Spleen (tissue), 11 donors: ENCODE measurements at regions not wholly inside any gene's neighbourhood (a gene's known extent, or its start where the extent isn't known, plus 50 kb on each side); places are given as distances from the start of the nearest gene placed in this dataset.

Source experiments
- DNase-seq: peaks from one replicate; pipeline ENCODE4 v3.0.0-alpha.2; 2020
- H3K27ac ChIP-seq, 8 donors: fragments of 200-600 bp; sonication (generic) in 7 of 8; 1 replicate in 4 of 8; 2 replicates in 4 of 8; pipeline versions ENCODE4 v1.5.0 to v1.8.0; 2016 to 2021; ENCODE audit warnings: inconsistent platforms in 4 of 8, mild to moderate bottlenecking in 4 of 8, moderate library complexity in 1 of 8
- H3K27me3 ChIP-seq, 7 donors: fragments of 200-600 bp; sonication (generic) in 6 of 7; replicated peaks in 1 of 7; 1 replicate in 4 of 7; 2 replicates in 3 of 7; pipeline versions ENCODE4 v1.5.0 to v1.8.0; 2016 to 2021; ENCODE audit warnings: inconsistent platforms in 3 of 7, mild to moderate bottlenecking in 1 of 7
- H3K36me3 ChIP-seq, 6 donors: fragments of 200-600 bp; sonication (generic) in 5 of 6; 1 replicate in 4 of 6; 2 replicates in 2 of 6; pipeline versions ENCODE4 v1.5.0 to v1.8.0; 2016 to 2021; ENCODE audit warnings: inconsistent platforms in 2 of 6
- H3K4me1 ChIP-seq, 6 donors: fragments of 200-600 bp; sonication (generic) in 5 of 6; 1 replicate in 3 of 6; 2 replicates in 3 of 6; pipeline versions ENCODE4 v1.5.0 to v1.8.0; 2016 to 2021; ENCODE audit warnings: inconsistent platforms in 3 of 6
- H3K4me3 ChIP-seq, 8 donors: fragments of 200-600 bp; sonication (generic) in 7 of 8; 1 replicate in 4 of 8; 2 replicates in 4 of 8; pipeline versions ENCODE4 v1.5.0 to v1.8.0; 2016 to 2021; ENCODE audit warnings: inconsistent platforms in 4 of 8, mild to moderate bottlenecking in 4 of 8, moderate library complexity in 2 of 8
- H3K9me3 ChIP-seq, 8 donors: fragments of 200-600 bp; sonication (generic) in 7 of 8; 1 replicate in 4 of 8; 2 replicates in 4 of 8; pipeline versions ENCODE4 v1.5.0 to v1.8.0; 2016 to 2021; ENCODE audit warnings: inconsistent platforms in 4 of 8
- POLR2A ChIP-seq, 3 donors: fragments of 450-650 bp; IDR thresholded peaks; one replicate each; pipeline ENCODE4 v1.5.1; 2017; ENCODE audit warnings: antibody characterized with exemption in 3 of 3, mild to moderate bottlenecking in 1 of 3
- POLR2AphosphoS5 ChIP-seq, 3 donors: sonication (generic); formaldehyde crosslinking; IDR thresholded peaks; one replicate each; pipeline ENCODE4 v1.5.1; 2017; ENCODE audit warnings: antibody characterized with exemption in 3 of 3
- WGBS, 5 donors: extraction: QIAGEN DNeasy Blood & Tissue Kit in 3 of 5; methylation state at CpG; one replicate each; pipeline versions ENCODE4 v1.1.5 to v1.1.7; 2013 to 2018; 5-methylcytosine and 5-hydroxymethylcytosine counted together
- intact Hi-C: fragments of 100-400 bp; cut with DNase I; formaldehyde crosslinking; loops from one replicate; pipeline ENCODE4 v1.15.0; 2023; ENCODE audit warnings: low total_unique reads
- TF ChIP-seq, protein P1 (sequence below), 11 experiments: fragments of 200-600 bp in 7 of 11; fragments of 450-650 bp in 4 of 11; sonication (generic) in 4 of 11; IDR thresholded peaks in 8 of 11; conservative IDR thresholded peaks in 3 of 11; 1 replicate in 7 of 11; 2 replicates in 4 of 11; pipeline versions ENCODE4 v1.4.0 to v1.8.0; 2016 to 2021; ENCODE audit warnings: antibody characterized with exemption in 11 of 11, inconsistent platforms in 4 of 11, mild to moderate bottlenecking in 1 of 11
- donor health status: healthy with polysubstance abuse.
- donor health status: DM: no; HTN: no; CAD: no; lungs with moderate emphysema.
- donor health status: DM: no; HTN: no; CAD: no.
- donor health status: Bipolar disorder and iron deficiency.
- donor health status: healthy.
- donor health status: DM: no; HTN: no; CAD: no.
- donor health status: DM: yes; HTN: yes; CAD: no.

DNA sequence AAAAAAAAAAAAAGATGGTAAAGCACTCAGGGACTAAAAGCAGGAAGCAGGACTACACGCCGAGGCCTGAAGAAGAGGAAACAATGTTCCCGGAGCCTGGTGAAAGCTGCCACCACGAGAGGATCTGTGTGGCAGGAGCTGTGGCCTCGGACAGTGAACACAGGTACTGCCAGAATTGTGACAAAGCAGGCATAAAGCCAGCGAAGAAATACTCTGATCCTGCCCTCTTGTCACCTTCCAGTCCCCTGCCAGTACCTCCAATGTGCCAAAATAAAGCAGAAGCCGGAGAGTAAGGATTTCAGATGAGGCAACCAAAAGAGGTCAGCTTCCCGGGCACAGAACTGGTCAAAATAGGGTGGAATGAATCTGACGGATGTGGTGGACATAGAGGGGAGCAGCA is 211.5 kb upstream of the TARS1 start:
- 24 to 40% (median 34%) methylated on average over 9 of the region's 9 CpGs for WGBS, 5 donors
- intact Hi-C loops: no loop called here
- Histone ChIP-seq H3K4me3 (no peak overlapping the region), H3K9me3 (peaks cover 0 to 8% (median 3%) of the 10 kb centered on the region in 8 donors), H3K36me3 (no peaks in the 10 kb centered on the region), H3K27ac (peak overlapping the region in 6 of 8 donors; percentile 11 to 69 (median 35)), H3K27me3 (no peaks in the 10 kb centered on the region), H3K4me1 (peaks cover 0 to 5% (median 0%) of the 10 kb centered on the region in 6 donors)
- TF ChIP-seq POLR2AphosphoS5 (IDR thresholded peaks at IDR 0.05) (no peak), POLR2A (IDR thresholded peaks at IDR 0.05) (no peak)
- TF ChIP-seq, protein P1, sequence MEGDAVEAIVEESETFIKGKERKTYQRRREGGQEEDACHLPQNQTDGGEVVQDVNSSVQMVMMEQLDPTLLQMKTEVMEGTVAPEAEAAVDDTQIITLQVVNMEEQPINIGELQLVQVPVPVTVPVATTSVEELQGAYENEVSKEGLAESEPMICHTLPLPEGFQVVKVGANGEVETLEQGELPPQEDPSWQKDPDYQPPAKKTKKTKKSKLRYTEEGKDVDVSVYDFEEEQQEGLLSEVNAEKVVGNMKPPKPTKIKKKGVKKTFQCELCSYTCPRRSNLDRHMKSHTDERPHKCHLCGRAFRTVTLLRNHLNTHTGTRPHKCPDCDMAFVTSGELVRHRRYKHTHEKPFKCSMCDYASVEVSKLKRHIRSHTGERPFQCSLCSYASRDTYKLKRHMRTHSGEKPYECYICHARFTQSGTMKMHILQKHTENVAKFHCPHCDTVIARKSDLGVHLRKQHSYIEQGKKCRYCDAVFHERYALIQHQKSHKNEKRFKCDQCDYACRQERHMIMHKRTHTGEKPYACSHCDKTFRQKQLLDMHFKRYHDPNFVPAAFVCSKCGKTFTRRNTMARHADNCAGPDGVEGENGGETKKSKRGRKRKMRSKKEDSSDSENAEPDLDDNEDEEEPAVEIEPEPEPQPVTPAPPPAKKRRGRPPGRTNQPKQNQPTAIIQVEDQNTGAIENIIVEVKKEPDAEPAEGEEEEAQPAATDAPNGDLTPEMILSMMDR (IDR thresholded peaks at IDR 0.05 in 8 of 11, conservative IDR thresholded peaks at IDR 0.05 in 3 of 11): no peak
- DNase-seq: no peak

DNA sequence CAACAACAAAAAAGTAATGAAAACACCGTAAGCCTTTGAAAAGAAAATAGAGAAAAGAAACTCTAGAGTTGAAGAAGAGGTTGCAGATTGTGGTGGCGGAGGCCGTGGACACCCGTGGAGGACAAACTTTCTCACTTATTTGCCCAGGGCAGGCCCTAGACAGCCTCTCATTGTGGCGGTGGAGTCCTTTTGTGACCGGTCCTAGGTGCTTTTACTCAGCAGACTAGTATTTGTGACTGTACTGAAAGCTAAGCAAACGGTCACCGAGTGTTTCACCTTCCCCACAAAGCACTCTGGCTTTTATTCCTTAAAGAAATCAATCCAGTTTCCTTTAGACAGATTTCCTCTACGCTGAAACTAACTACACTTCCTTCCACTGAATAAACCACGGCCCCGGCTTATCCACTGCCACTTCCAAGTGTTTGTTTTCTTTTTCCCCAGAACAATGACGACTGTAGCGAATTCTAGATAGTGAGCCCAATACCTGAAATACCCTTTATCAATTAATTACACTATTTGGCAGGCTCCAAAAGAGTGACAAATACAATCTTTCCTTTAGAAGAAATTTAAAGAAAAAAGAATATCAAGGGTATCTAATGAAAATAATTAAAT is 210.2 kb upstream of the TARS1 start:
- 45 to 65% (median 63%) methylated on average over 13 of the region's 13 CpGs for WGBS, 5 donors
- H3K4me1 ChIP-seq: peaks cover 0 to 5% (median 0%) of the 10 kb centered on the region in 6 donors

DNA sequence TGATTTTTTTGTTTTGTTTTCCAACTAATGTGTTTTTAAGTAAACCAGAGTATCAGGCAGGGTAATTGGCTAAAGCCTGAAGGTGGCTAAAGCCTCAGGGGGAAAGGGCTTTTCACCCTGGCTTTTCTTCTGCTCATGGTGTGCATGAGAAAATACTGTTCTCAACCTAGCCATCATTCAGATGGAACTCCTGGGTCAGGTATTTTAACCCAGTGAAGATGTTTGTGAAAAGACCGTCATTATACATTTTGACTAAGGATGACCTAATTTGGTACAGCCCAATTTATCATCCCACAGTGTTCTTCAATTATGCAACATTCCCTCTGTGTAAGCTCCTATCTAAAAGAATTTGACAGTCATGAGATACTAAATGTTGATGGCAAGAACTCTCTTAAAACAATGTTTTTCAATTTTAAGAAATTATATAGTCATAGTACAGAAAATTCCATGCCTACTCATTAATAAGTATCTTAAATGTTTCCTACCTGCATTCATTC is 209.5 kb upstream of the TARS1 start:
- Histone ChIP-seq H3K27ac (peak overlapping the region in 1 of 8 donors; percentile 69), H3K27me3 (no peaks in the 10 kb centered on the region), H3K36me3 (no peaks in the 10 kb centered on the region), H3K9me3 (peaks cover 0 to 2% (median under 1%) of the 10 kb centered on the region in 8 donors), H3K4me1 (peaks cover 0 to 5% (median 0%) of the 10 kb centered on the region in 6 donors), H3K4me3 (no peak overlapping the region)
- intact Hi-C loops: no loop called here
- no peak for DNase-seq
- WGBS, 5 donors: 79 to 95% (median 84%) methylated on average over 1 of the region's 1 CpG
- TF ChIP-seq, protein P1 (IDR thresholded peaks at IDR 0.05 in 8 of 11, conservative IDR thresholded peaks at IDR 0.05 in 3 of 11): no peak

More for the DNA sequence above, 210.2 kb upstream of the TARS1 start:
- no peaks in the 10 kb centered on the region for H3K27me3 ChIP-seq
- intact Hi-C loops: no loop called here
- peak overlapping the region in 2 of 8 donors; percentile 16 to 69 for H3K27ac ChIP-seq
- no peaks in the 10 kb centered on the region for H3K36me3 ChIP-seq
- no peak overlapping the region for H3K4me3 ChIP-seq
- H3K9me3 ChIP-seq: peaks cover 0 to 8% (median 3%) of the 10 kb centered on the region in 8 donors
- DNase-seq: no peak
- no peak for TF ChIP-seq POLR2AphosphoS5 (IDR thresholded peaks at IDR 0.05)
- no peak for TF ChIP-seq POLR2A (IDR thresholded peaks at IDR 0.05)
- TF ChIP-seq, protein P1 (IDR thresholded peaks at IDR 0.05 in 8 of 11, conservative IDR thresholded peaks at IDR 0.05 in 3 of 11): no peak

DNA sequence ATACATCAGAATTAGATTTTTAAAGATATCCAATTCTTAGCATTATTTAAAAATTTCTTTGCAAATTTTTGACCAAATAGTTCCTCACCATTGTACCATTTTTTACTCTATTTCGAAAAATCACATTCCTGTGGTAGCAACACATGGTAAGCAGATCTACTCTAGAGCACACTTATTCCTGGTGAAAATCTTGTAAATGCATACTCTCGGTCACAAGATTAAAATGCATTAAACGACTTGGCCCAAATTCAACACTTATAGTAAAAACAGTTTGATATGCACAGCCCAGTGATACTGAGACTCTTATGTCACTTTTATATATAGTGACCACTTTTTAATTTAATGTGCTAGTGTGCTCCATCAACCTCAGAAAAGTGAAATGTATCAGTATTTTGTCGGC is 208.8 kb upstream of the TARS1 start:
- 68 to 86% (median 79%) methylated on average over 4 of the region's 4 CpGs for WGBS, 5 donors
- DNase-seq: no peak
- Histone ChIP-seq H3K4me3 (no peak overlapping the region), H3K27ac (no peak overlapping the region), H3K27me3 (no peaks in the 10 kb centered on the region), H3K9me3 (no peaks in the 10 kb centered on the region), H3K4me1 (peaks cover 0 to 5% (median 0%) of the 10 kb centered on the region in 6 donors), H3K36me3 (no peaks in the 10 kb centered on the region)
- TF ChIP-seq POLR2A (IDR thresholded peaks at IDR 0.05): no peak
- TF ChIP-seq, protein P1 (IDR thresholded peaks at IDR 0.05 in 8 of 11, conservative IDR thresholded peaks at IDR 0.05 in 3 of 11): no peak
- no peak for TF ChIP-seq POLR2AphosphoS5 (IDR thresholded peaks at IDR 0.05)
- intact Hi-C loops: no loop called here
